NCI-H2196 (cell line): ENCODE measurements at regions not wholly inside any gene's neighbourhood (a gene's known extent, or its start where the extent isn't known, plus 50 kb on each side); places are given as distances from the start of the nearest gene placed in this dataset.
"Not testable (repeated sequence)": the region's sequence is repeated elsewhere in the genome, so short reads cannot be mapped to it uniquely, and the experiment has no call there.

Experiments
- DNase-seq: peaks from one replicate; lab custom pipeline; 2025; ENCODE audit not compliant: unreplicated experiment; lab: John Stamatoyannopoulos, UW

GRCh38 chr18:43341014-43341413 is 63.7 kb upstream of the SYT4 start:
- no peak for DNase-seq

DNA sequence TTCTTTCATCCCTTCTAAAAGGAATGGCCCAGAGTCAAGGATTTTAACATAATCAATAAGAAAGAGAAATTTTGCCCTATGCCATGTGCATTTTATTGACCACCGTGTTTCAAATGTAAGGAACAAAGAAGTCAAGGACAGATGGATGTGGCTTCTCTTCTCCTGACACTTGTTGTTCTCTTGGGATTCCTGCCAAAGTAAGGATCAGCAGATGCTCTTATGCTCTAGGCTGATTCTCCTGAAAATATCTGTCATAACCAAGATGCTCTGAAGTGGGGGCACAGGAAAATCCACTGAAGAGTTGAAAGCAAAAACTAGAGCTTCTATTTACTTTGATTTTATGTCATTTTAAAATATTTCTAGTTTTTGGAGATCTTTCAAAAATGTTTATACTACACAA is 72.9 kb upstream of the SYT4 start:
- DNase-seq, result no peak

DNA sequence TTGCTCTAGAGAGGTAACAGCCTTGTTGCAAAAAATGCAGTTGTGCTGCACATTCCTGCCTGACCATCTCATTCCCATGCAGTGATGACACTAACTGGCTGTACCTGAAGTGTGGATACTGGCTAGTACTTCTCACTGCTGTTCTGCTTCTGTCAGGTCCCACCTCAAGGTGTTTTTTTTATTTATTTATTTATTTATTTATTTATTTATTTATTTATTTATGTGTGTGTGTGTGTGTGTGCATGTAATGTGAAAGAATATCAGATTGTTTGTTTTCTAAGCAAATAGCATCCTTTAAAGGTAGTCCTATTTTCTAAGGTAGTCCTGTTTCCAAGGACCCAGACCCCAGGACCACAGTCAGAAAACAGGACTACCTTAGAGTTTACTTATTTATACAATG is 87.2 kb upstream of the SYT4 start:
- DNase-seq, result no peak

- DNase-seq, result no peak
These were observed 90.6 kb upstream of the SYT4 start for GRCh38 chr18:43367895-43368294.

GRCh38 chr18:43369311-43369710 is 92.0 kb upstream of the SYT4 start:
- DNase-seq, result not testable (repeated sequence)

GRCh38 chr18:43372773-43373172 is 95.5 kb upstream of the SYT4 start:
- no peak for DNase-seq

DNA sequence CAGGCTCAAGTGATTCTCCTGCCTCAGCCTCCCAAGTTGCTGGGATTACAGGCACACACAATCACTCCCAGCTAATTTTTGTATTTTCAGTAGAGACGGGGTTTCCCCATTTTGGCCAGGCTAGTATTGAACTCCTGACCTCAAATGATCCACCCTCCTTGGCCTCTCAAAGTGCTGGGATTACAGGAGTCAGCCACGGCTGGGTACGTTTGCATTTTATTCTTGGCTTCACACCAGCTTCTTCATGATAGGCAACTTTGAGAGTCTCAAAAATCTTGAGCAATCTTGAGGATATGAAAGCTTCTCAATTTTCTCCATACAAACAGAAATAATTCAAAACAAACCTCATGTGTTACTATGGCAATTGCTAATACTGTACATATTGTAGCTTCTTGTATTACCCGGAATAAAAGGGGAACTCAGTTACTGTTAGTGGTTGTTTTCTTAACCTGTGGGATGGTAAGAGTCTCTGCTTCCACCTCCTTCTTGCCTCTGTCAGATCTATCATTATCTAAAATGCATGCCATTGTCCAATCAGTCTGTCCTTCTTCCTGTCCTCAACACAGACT is 102.9 kb upstream of the SYT4 start:
- no peak for DNase-seq

- no peak for DNase-seq
These were observed 105.5 kb upstream of the SYT4 start for GRCh38 chr18:43382641-43383403.

DNA sequence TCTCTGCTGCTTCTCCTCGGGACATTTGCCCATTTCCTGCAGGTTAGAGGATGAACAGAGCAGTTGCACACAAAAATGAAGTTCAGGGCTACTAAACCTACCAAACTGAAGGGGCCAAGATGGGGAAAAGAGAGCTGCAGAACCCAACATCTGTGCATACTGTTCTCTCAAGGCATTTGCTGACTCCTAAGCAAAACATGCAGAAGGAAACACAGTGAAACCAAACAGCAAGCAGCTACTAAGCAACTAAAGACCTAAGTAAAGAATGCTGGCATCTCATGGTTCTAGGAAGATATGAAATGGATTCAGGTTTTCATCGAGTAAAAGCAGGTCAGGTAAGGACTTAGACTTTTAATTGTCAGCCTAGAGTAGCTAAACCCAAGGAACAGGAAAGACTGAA is 111.9 kb upstream of the SYT4 start:
- DNase-seq, result no peak

GRCh38 chr18:43392168-43392567 is 114.9 kb upstream of the SYT4 start:
- no peak for DNase-seq

DNA sequence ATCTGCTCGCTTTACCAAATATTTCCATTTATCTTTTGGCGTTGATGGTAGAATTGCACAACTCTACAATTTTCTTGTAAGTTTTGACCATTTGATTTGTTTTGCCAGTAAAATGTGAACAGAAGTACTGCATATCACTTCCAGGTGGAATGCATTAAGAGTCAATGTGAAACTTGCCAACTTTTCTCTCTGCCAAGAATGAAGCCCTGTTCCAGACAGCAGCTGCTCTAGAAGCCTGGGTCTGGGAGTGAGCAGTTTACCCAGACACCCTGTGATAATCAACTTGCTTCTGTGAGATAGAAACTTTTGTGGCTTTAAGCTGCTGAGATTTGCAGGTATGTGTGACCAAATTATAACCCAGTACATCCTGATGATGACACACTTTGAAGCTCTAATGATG is 115.9 kb upstream of the SYT4 start:
- DNase-seq, result no peak

GRCh38 chr18:43396266-43396665 is 119.0 kb upstream of the SYT4 start:
- DNase-seq, result peak; percentile 42

GRCh38 chr18:43398601-43399000 is 121.3 kb upstream of the SYT4 start:
- no peak for DNase-seq

DNA sequence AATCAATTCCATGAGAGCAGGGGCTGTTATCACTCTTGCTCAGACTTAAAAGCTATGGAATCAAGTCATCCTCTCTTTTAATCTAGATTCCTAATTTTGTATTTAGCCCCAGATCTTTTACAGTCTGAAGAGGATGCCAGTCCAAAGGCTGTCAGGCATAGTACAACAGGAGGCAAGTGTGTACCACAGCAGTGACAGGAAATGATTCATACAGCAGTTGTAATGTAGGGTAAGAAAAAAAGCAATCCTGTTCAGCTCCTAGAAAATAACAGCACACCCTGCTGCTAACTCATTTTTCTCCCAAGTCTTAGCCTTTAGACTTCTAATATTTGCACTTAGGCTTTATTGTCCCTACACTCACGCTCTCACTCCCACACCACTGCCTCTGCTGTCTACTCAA is 127.8 kb upstream of the SYT4 start:
- no peak for DNase-seq

DNA sequence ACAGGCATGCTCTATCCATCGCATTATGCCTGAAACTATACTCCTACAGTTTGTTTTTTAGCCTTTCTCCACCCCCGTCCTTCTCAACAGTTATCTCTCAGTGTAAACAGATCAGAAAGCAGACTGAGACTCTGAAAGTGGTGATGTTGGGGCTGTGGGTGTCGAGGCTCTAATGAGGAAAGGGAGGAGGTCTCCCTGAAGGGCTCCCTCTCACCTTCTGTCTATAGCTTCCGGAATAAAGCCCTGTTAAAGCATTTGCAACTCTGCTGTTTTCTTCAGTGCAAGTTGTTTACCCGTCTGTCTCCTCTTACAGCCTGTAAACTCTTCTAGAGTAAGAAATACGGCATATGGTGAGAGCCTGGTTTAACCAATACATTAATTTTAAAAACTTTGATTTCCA is 136.7 kb upstream of the SYT4 start:
- DNase-seq, result no peak

DNA sequence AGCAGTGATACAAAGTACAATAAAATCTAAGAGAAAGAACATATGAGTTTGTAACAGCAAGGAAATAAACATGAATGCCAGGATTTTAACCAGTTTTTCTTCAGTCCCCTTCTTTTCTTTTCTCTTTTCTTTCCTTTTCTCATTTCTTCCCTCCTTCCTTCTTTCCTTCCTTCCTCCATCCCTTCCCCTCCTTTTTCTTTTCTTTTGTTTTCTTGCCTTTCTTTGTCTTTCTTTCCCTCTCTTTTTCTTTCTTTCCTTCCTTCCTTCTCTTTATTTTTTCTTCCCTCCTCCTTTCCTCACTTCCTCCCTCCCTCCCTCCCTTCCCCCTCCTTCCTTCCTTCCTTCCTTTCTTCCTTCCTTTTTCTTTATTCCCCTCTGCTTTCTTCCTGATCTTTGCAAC is 142.8 kb upstream of the SYT4 start:
- DNase-seq, result no peak

- no peak for DNase-seq
These were observed 143.7 kb upstream of the SYT4 start for GRCh38 chr18:43420950-43421349.

DNA sequence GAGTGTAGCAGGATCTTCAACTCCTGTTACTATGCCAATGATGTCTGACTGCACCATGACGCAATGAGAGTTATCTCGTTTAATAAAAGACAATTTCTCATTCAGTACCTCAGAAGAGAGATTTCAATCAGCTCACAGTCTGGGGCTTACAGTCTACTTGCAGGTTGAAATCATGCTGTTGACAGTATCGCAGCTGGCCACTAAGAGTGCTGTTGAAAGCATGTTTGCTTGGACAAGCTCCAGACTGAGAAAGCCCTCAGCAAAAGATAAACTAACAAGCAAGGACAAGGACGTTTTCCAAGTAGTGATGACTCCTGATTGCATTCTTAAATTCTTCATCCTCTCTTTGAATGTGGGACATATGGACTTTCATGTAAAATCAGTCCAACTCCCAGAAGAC is 145.2 kb upstream of the SYT4 start:
- DNase-seq, result peak; percentile 3

- no peak for DNase-seq
These were observed 158.6 kb upstream of the SYT4 start for GRCh38 chr18:43435851-43436250.

DNA sequence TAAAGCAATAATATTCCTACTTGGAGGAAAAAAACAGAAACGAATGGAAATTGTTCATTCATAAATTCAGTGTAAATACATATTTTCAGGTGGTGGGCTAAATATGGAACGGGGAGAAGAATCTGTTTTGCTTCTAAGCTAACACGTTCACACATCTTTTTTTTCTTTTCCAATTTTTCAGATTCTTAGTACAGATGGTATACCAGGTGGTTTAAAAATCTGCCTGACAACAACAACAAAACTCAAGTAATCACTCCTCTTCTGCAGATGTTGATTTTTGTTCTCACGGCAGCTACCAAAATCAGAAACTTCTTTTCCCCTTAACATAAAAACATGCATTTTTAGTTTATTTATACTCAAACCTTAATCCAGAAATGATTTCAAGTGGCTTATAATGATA is 164.8 kb upstream of the SYT4 start:
- DNase-seq, result no peak

- DNase-seq, result no peak
These were observed 165.3 kb upstream of the SYT4 start for GRCh38 chr18:43442571-43442970.

- DNase-seq, result no peak
These were observed 188.2 kb upstream of the SYT4 start for GRCh38 chr18:43465483-43465882.

GRCh38 chr18:43471873-43472272 is 194.6 kb upstream of the SYT4 start:
- no peak for DNase-seq
